ENCODE measurements at regions not wholly inside any gene's neighbourhood (a gene's known extent, or its start where the extent isn't known, plus 50 kb on each side); places are given as distances from the start of the nearest gene placed in this dataset.

GRCh38 chr4:164177753-164178152, 576.2 kb upstream of the SMIM31 start:
- Histone ChIP-seq H3K27ac (ENCODE audit: low read depth, low read length, poor library complexity, severe bottlenecking) (no peak overlapping the region), H3K36me3 (ENCODE audit: insufficient read depth, low read length) (no peaks in the 10 kb centered on the region), H3K9me3 (ENCODE audit: low read length) (no peaks in the 10 kb centered on the region), H3K9me2 (ENCODE audit: insufficient read depth, low read length) (no peaks in the 10 kb centered on the region), H3K4me1 (ENCODE audit: insufficient read depth, low read length, poor library complexity, severe bottlenecking) (no peaks in the 10 kb centered on the region), H4K20me1 (ENCODE audit: insufficient read depth, low read length) (no peaks in the 10 kb centered on the region), H2AFZ (ENCODE audit: low read length) (no peak overlapping the region), H3K79me2 (ENCODE audit: insufficient read depth, low read depth, low read length) (no peaks in the 10 kb centered on the region), H3K4me3 (ENCODE audit: low read depth, low read length, poor library complexity, severe bottlenecking) (no peak overlapping the region), H3K4me2 (ENCODE audit: low read length) (no peak overlapping the region)
- ChIA-PET CTCF (ENCODE audit: unreplicated experiment) (no interaction called here), POLR2A (no interaction called here)
- TF ChIP-seq EZH2phosphoT487 (IDR thresholded peaks at IDR 0.05; ENCODE audit: borderline replicate concordance, low read depth, low read length) = no peak
- TF ChIP-seq CTCF (conservative IDR thresholded peaks at IDR 0.05; ENCODE audit: low read length) = no peak
- intact Hi-C loops (cut with micrococcal nuclease; ENCODE audit: unreplicated experiment) = no loop called here
- no TSS peak for BruUV-seq (replicated peaks)
- DNase-seq (ENCODE audit: low spot score) = no peak

- no peak overlapping the region for H3K27ac ChIP-seq (ENCODE audit: low read depth, low read length, poor library complexity, severe bottlenecking)
- no peak for DNase-seq (ENCODE audit: low spot score)
- no peak for TF ChIP-seq EZH2phosphoT487 (IDR thresholded peaks at IDR 0.05; ENCODE audit: borderline replicate concordance, low read depth, low read length)
- TF ChIP-seq CTCF (conservative IDR thresholded peaks at IDR 0.05; ENCODE audit: low read length) = no peak
These were observed 565.7 kb upstream of the SMIM31 start for GRCh38 chr4:164188236-164188635.

GRCh38 chr4:164192844-164193243, 561.1 kb upstream of the SMIM31 start:
- DNase-seq (ENCODE audit: low spot score) = no peak
- H4K20me1 ChIP-seq (ENCODE audit: insufficient read depth, low read length) = no peaks in the 10 kb centered on the region
- intact Hi-C loops (cut with micrococcal nuclease; ENCODE audit: unreplicated experiment) = no loop called here
- H3K79me2 ChIP-seq (ENCODE audit: insufficient read depth, low read depth, low read length) = no peaks in the 10 kb centered on the region
- TF ChIP-seq EZH2phosphoT487 (IDR thresholded peaks at IDR 0.05; ENCODE audit: borderline replicate concordance, low read depth, low read length) = no peak
- TF ChIP-seq CTCF (conservative IDR thresholded peaks at IDR 0.05; ENCODE audit: low read length) = no peak
- H3K4me1 ChIP-seq (ENCODE audit: insufficient read depth, low read length, poor library complexity, severe bottlenecking) = no peaks in the 10 kb centered on the region
- H3K4me2 ChIP-seq (ENCODE audit: low read length) = no peak overlapping the region
- H2AFZ ChIP-seq (ENCODE audit: low read length) = no peak overlapping the region
- BruUV-seq (replicated peaks) = no TSS peak
- no peaks in the 10 kb centered on the region for H3K36me3 ChIP-seq (ENCODE audit: insufficient read depth, low read length)
- POLR2A ChIA-PET = no interaction called here
- CTCF ChIA-PET (ENCODE audit: unreplicated experiment) = no interaction called here
- H3K27ac ChIP-seq (ENCODE audit: low read depth, low read length, poor library complexity, severe bottlenecking) = no peak overlapping the region
- no peaks in the 10 kb centered on the region for H3K9me2 ChIP-seq (ENCODE audit: insufficient read depth, low read length)
- H3K4me3 ChIP-seq (ENCODE audit: low read depth, low read length, poor library complexity, severe bottlenecking) = no peak overlapping the region
- no peaks in the 10 kb centered on the region for H3K9me3 ChIP-seq (ENCODE audit: low read length)

More at GRCh38 chr4:164188236-164188635, 565.7 kb upstream of the SMIM31 start:
- POLR2A ChIA-PET = no interaction called here
- Histone ChIP-seq H4K20me1 (ENCODE audit: insufficient read depth, low read length) (no peaks in the 10 kb centered on the region), H3K36me3 (ENCODE audit: insufficient read depth, low read length) (no peaks in the 10 kb centered on the region), H3K4me3 (ENCODE audit: low read depth, low read length, poor library complexity, severe bottlenecking) (no peak overlapping the region), H2AFZ (ENCODE audit: low read length) (no peak overlapping the region), H3K9me3 (ENCODE audit: low read length) (no peaks in the 10 kb centered on the region), H3K79me2 (ENCODE audit: insufficient read depth, low read depth, low read length) (no peaks in the 10 kb centered on the region), H3K4me2 (ENCODE audit: low read length) (no peak overlapping the region), H3K4me1 (ENCODE audit: insufficient read depth, low read length, poor library complexity, severe bottlenecking) (no peaks in the 10 kb centered on the region), H3K9me2 (ENCODE audit: insufficient read depth, low read length) (no peaks in the 10 kb centered on the region)
- no TSS peak for BruUV-seq (replicated peaks)
- CTCF ChIA-PET (ENCODE audit: unreplicated experiment) = no interaction called here
- intact Hi-C loops (cut with micrococcal nuclease; ENCODE audit: unreplicated experiment) = no loop called here

Data from OCI-LY7 (cell line).